SKM-1 treated with dmso at 0.1 percent for 144 hours (cell line): ENCODE measurements at regions not wholly inside any gene's neighbourhood (a gene's known extent, or its start where the extent isn't known, plus 50 kb on each side); places are given as distances from the start of the nearest gene placed in this dataset.

Source experiments
- DNase-seq: peaks from one replicate; lab custom pipeline; 2025; ENCODE audit not compliant: unreplicated experiment; lab: John Stamatoyannopoulos, UW

DNA sequence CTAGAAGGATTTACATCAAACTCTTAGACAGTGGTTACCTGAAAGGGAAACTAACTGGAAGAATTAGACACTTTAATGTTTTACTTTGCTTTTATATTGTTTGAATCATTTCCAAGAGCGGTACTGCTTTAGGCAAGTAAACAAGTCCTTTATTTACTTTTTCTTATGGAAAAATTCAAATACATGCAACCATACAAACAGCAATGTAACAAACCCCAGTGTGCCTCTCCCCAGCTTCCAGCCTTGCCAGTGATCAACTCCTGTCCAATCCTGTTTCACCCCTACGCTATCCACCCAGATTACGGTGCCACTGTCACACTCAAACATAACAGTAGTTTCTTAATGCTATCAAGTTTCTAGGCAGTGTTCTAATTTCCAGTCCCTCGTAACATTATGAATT lies 85.9 kb downstream of the C16orf95 start:
- no peak for DNase-seq

DNA sequence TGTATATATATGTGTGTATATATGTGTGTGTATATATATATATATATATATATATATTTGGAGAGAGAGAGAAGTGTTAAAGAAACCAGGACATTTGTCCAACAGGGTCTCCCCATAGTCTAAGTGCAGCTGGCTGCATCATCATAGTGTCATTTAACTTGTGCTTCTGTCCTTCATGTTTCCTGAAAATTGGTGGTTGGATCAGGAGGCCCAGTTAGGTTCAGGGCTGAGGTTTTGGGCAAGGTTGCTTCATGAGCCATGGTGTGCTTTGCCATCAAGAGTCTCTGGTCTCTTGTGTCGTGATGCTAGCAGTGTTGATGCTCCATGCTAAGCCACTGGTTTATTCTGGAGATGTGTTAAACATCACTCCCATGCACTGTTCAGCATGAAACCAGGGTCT lies 85.3 kb downstream of the C16orf95 start:
- DNase-seq = no peak

DNA sequence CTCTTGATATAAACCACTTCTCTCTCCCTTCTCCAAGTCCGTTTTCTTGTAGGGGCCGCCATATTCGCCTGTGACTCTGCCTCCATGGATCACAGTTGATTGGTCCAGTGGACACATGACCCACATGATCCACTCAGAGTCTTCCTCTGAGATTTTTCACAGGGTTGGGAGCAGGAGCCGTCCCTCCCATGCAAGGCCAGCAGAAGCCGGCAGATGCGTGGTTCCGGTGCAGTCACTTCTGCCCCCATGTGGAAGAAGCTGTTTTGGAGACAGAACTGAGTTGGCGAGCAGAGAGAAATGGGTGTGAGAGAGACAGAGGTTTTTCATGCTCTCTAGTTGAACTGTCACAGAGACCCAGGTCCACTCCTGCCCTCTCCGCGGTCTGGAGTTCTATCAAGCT lies 83.3 kb downstream of the C16orf95 start:
- DNase-seq = no peak

DNA sequence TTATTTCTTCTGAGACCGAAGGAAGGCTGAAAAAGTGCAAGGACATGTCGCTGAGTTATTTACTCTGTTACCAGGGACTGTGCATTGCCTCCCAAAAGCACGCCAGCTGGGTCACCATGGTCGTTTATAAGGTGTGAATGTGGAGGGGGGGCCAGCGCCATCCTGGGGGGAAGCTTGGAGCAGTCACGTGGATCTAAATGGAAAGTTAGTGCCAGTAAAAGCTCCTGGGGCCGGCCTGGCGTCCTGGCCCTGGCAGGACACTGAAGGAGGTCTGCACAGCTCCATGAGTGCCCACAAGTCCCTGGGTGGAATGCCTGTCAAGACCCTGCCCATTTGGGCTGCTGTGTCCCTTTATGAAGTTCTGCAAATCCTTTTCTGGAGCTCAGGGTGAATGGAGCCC lies 82.6 kb downstream of the C16orf95 start:
- no peak for DNase-seq

DNA sequence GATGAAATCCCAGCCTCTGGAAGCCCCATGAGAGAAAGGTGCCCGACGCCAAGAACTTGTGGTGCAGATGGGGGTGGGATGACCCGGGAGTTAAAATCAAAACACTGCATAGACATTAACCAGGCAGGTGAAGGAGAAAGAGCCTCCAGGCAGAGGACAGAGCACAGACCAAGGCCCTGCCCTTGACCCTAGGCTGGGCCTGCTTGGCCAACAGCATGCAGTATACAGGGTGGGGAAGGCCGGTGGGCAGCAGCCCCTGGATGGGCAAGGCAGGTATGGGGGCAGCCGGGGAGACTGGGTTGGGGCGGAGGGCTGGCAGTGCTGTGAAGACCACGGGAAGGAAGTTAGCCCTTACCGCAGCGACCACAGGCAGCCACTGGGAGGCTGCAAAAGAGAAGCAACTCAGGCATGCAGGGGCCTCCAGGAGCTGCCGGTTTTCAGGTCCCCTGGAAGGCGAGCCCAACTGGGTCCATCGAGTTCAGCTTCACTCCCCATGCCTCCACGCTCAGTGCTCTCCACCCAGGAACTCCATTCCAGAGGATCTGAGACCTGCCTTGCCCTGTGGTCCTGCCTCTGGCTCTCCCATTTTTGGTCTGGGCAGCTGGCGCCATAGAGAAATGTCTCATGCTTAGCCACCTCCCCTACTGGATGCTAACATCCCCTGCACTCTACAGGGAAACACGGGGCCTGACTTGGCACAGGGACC lies 81.2 kb downstream of the C16orf95 start:
- peak; percentile 65 for DNase-seq

DNA sequence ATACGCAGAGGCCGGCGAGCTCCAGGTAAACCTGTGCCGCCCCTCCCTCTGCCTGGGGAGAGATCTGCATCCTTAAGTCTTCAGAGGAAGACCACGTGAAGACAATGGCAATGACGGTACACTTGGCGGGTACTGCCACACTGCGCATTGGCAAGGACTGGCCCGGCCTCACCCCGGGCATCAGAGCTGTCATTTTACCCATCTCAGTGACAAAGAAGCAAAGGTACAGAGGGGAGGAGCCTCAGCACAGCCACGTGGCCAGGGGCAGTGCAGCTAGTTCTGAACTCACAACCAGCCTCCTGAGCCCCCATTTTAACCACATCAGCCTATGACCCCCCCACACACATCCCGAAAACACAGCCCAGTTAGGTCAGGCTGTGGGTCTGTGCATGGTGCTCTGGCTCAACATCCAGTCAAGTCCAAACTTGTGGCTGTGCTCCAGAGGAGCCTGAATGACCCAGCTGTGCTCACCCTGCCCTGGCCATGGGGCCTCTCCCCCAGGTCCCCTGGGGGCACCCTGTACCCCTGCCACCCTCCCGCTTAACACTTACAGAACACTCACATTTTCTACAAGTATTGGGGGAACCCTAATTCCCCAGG lies 80.6 kb downstream of the C16orf95 start:
- no peak for DNase-seq

DNA sequence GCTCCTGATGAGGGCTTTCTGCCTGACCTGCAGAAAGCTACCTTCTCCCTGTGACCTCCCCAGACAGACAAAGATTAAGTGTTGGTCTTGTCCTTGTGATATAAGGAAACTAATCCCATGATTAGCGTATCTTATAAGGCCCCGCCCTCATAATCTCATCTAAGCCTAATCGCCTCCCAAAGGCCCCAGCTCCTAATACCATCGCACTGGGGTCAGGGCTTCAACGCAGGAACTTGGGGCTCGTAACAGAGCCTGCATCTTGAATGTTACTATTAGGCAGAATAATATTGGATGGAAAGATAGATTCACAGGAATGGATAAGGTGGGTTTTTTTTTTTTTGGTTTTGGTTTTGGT lies 78.9 kb downstream of the C16orf95 start:
- no peak for DNase-seq

DNA sequence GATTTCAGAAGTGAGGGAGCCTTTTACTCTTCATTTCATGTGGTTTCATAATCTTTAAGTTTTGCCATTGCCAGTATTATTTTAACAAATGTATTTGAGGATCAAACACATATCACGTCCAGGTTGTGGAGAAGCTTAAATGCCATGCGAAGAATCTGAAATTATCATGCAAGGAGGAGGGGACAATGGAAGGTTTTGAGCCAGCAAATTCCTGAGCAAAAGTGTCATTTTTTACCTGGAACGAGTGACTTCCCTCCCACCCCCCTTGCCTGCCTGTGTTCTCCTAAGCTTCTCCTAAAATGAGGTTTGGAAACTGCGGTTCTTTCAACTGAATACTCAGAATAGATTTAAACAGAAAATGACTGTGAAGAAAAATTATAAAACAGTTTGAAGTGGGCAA lies 77.6 kb downstream of the C16orf95 start:
- no peak for DNase-seq

DNA sequence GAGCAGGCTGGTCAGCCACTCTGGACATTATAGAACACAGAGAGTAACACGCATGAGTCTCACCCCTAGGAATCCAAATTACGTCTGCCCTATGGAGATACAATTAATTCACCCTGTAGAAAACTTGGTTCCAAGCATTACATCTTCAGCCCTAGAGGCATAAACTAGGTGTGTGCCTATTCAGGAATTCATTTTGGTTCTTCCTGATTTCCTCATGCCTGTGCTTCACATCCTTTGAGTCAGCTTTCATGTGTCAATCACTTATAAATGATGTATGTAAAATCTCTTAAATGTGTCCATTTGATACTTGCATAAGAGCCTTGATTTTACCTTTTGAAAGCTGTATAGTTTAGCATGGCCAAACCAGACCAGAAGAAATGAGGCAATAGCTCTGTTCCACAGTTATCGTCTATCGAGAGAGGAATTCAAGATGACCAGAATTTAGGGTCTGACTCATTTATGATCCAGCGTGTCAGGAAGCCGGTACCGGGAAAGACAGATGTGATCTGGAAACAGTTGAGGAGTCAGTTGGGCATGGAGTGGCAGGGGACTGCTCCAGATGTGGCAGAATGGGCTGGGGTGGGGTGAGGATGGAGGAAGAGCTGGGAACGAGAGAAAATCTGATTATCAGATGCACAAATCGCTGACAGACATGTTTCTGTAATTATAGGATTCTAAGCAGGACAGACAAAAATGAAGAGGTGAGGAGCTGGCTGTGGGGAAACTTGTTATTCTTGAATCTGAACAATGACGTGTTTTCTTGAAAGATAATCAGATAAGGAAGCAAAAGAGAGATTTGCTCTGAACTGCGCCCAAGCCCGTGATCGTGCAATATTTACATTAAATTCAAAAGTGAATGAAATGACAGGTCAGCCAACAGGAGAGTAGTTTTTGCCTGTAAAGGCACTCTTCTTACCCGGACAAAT lies 76.7 kb downstream of the C16orf95 start:
- DNase-seq = no peak

DNA sequence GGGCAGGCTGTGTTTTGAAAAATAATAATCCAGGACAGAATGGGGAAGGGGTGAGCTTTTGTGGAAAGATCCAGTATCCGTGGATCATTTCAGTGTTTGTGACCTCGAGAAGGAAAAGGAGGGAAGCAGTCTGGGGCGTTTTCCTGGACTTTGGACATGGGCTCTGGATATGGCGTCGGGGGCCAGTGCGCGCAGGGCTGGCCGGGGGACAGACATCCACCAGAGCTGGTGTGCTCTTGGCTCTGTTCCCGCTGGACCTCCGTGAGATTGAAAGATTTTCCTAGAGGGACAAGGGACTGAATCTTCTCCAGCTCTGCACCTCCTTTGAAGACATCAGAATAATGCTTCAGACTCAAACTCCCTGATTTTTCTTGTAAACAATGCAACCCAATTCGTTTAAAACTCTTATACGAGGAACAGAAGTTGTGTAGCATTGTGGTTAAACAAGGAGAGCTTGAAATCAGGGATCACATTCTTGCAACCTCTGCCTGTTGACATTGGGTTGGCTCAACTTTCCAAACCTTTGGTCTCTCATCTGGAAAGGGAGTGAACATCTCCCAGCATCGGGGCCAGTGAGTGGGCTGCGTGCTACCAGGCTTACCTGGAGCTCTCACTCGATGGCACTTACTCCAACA lies 75.9 kb downstream of the C16orf95 start:
- no peak for DNase-seq

DNA sequence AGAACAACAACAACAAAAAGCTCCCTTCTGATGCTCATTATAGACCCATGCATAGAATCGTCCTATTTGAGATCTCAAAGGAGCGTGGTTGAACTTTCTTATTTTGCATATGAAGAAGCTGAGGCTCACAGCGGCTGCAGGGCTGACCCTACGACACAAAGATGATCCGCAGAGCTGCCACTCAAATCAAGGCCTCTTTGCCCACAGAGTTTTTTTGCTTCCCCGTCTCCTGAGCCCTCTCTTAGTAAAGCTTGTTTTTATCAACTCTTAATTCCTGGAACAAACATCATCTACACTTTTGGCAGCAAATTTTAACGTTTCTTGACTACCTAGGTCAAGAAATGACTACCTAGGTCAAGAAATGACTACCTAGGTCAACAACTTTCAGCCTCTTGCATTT lies 73.7 kb downstream of the C16orf95 start:
- no peak for DNase-seq

DNA sequence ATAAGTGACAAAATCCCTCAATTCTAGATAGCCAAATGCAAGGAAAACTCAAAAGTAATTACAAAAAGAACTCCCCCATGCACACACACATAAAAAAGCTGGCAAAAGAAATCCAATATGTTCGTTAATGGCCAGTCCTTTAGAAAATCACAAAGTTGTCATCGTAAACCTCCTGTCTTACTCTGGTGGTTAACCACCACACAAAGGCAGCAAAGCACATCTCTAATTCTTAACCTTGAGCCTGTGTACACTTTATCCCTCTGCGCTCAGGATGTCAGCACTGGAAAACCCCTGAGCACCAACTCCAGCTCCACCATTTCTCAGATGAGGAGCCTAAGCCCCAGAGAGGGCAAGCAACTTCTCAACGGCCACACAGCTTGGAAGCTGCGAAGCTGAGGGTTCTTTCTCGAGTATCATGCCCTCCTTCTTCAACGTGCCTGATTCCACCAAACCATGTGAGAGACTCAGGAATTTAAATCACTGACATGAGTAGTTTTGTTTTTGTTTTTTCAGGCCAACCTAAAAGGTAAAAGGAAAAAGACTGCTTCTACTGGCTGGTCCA lies 72.5 kb downstream of the C16orf95 start:
- DNase-seq = no peak

DNA sequence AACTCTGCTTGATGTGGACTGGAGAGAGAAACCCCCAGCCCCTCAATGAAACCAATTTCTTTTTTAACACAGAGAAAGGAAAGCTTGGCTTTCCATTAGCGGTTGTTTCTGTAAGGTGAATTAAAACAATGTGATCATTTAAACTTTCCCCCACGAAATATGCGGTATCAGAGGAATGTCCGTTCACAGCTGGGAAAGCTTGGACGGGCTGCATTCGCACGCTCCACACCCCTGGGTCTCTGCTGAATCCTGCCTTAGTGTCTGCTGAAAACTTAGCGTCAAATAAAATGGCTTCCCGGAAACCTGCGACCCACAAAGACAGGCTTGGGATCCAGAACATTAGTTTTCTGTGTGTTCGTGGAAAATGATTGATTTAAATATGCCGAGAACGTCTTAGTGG lies 71.7 kb downstream of the C16orf95 start:
- DNase-seq = no peak

DNA sequence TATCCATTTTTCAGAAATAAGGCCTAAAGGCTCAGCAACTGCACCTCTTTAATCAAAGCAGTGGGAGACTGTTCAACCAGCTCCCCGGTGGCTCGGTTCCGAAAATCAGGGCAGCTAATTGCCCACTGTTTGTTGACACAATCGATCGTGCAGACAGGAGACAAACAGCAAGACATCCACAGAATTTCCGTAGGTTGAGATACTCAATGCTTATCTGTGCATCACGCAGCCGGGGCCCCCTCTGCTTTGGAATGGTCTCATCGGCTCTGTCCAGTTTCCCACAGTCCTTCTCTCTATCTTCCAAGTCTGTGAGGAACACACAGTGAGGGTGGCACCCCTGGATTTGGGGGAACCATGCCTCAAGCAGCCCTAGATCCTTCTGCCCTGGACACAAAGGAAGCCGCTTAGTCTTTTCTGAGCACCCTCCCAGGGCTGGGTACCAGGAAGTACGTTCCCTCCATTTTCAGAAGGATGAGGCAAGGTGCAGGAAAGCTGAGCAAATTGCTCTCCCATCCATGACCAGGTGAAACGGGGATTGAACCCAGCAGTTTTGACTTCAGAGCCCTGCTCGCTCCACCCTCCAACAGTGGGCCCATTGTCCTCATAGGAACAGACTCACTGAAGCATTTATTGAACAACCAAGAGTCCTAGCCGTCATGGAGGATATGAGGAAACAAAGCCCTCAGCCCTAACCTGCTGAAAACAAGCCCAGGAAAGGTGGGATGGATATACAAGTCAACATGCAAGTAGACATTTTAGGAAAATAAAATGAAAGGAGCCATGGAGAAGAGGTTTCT lies 70.7 kb downstream of the C16orf95 start:
- DNase-seq = no peak

DNA sequence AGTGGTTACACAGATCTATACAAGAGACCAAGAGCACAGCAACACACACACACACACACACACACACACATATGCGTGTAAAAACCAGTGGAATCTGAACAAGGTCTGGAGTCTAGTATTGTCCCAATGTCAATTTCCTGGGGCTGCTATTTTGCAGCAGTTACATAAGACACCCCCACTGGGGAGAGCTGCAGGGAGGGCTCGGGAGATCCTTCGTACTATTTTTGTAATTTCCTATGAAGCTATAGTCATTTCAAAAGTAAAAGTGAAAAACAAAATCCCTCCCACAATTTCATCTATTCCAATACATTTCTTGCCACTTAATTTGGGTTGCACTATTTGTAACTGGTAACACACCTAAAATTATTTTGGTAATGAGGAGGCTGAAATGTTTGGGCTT lies 68.5 kb downstream of the C16orf95 start:
- DNase-seq = no peak

DNA sequence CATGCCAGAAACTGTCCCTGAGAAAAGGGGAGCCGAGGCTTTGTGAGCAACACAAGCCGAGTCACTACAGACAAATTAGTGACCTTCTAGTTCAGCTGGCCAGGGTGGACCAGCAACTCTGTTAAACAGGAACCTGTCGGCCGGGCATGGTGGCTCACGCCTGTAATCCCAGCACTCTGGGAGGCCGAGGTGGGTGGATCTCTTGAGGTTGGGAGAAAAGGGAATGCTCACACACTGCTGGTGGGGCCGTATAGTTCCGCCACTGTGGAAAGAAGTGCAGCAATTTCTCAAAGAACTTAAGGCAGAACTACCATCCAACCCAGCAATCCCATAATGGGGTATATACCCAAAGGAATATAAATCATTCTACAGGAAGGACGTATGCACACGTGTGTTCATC lies 67.8 kb downstream of the C16orf95 start:
- no peak for DNase-seq

DNA sequence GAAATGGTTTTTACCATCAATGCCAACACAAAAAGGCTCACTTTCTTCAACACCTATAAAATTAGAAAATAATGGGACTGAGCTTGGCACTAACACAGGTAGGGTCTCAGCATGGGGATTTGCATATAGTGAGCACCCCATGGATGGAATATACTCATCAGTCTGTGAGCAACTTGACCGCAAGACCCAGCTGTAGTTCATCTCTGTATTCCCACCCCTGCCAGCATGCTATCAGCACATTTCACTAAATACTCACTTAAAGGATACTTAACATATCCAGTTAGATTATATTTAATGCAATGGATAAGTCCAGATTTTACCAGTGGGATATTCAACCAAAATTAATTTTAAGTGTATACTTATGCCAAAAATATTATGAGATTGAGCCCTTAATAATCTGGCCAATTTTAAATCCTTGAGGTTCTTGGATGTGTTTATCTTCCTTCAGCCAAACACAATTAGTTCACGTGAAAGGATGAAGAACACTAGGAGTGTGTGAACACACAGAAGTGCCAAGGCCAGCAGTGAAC lies 66.7 kb downstream of the C16orf95 start:
- DNase-seq = no peak

DNA sequence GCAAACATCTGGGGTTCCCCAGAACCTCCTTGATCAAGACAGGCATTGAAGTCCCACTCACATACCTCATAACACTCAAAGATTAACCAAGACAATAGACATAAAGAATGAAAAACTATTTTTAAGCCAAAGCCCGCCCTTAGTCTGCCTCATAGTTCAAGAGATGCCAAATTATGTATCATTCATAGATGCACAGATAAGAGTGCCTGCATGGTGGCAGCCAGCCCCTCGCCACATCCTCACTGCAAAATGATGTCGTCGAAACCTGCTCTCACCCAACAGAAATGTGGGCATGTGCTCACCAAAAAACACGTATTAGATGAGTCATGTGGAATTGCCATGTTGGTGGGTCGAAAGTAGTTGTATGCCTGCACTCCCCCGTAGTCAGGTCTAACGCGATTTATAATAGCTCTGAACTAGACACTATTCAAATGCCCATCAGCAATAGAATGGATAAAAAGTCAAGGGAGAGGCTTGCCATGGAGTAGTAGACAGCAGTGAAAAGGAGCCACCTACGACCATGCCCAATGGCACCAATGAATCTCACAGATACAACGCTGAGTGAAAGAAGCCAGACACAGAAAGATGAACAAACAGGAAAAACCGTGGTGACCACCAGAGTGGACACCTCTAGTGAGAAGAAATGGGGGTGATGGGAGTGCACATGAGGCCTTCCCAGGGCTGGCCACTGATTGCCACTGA lies 64.8 kb downstream of the C16orf95 start:
- no peak for DNase-seq
